CD4-positive, alpha-beta T cell (primary cell): ENCODE measurements at regions not wholly inside any gene's neighbourhood (a gene's known extent, or its start where the extent isn't known, plus 50 kb on each side); places are given as distances from the start of the nearest gene placed in this dataset.

ENCODE experiments used
- ATAC-seq: fragments of 200-7000 bp; cut with Tn5 transposase; one replicate; pipeline ENCODE4 v1.10.0; 2022; ENCODE audit warnings: mild to moderate bottlenecking; ENCODE audit not compliant: poor library complexity
- CTCF ChIA-PET: fragments of 350-600 bp; sonication (Branson Sonifier 250); formaldehyde crosslinking; loops from one replicate; lab custom pipeline; 2021; ENCODE audit warnings: antibody characterized with exemption, inconsistent platforms; lab: Charles Lee
- POLR2A ChIA-PET: fragments of 350-600 bp; sonication (Branson Sonifier 250); formaldehyde crosslinking; loops from one replicate; lab custom pipeline; 2021; ENCODE audit warnings: antibody characterized with exemption, inconsistent platforms; lab: Charles Lee
- DNase-seq, 14 experiments: peaks; one replicate each; pipeline ENCODE4 v3.0.0-alpha.2; 2013 to 2020; ENCODE audit warnings: mixed read lengths in 2 of 14
- H3K27ac ChIP-seq, 2 donors: one replicate each; pipeline versions ENCODE4 v1.5.1 to v1.7.0; 2013; ENCODE audit warnings: low read length in 2 of 2, low read depth in 1 of 2, mild to moderate bottlenecking in 1 of 2
- H3K27me3 ChIP-seq, 2 experiments: 1 replicate in 1 of 2; 2 replicates in 1 of 2; pipeline versions ENCODE4 v1.6.1 to v1.7.0; 2013; ENCODE audit warnings: low read length in 2 of 2, control low read depth in 1 of 2, mild to moderate bottlenecking in 1 of 2, moderate library complexity in 1 of 2; ENCODE audit not compliant: insufficient read depth in 2 of 2, control insufficient read depth in 1 of 2
- H3K36me3 ChIP-seq: one replicate; pipeline ENCODE4 v1.6.1; 2013; ENCODE audit warnings: low read length, control low read depth; ENCODE audit not compliant: insufficient read depth
- H3K4me1 ChIP-seq: one replicate; pipeline ENCODE4 v1.6.1; 2013; ENCODE audit warnings: low read length, control low read depth; ENCODE audit not compliant: insufficient read depth
- H3K4me3 ChIP-seq: one replicate; pipeline ENCODE4 v1.5.1; 2013; ENCODE audit warnings: mild to moderate bottlenecking, low read length, moderate library complexity
- H3K9me3 ChIP-seq, 2 experiments: 1 replicate in 1 of 2; 2 replicates in 1 of 2; pipeline versions ENCODE4 v1.6.1 to v1.7.0; 2013; ENCODE audit warnings: low read length in 2 of 2, mild to moderate bottlenecking in 2 of 2, control low read depth in 1 of 2, moderate library complexity in 1 of 2; ENCODE audit not compliant: control insufficient read depth in 1 of 2, insufficient read depth in 1 of 2
- H3K27ac Mint-ChIP-seq: one replicate; pipeline ENCODE4 v1.8.0; 2020; ENCODE audit warnings: mixed read lengths
- H3K27me3 Mint-ChIP-seq: one replicate; pipeline ENCODE4 v1.8.0; 2021; ENCODE audit warnings: mixed read lengths
- H3K36me3 Mint-ChIP-seq: one replicate; pipeline ENCODE4 v1.8.0; 2021; ENCODE audit warnings: low read depth, mixed read lengths
- H3K4me1 Mint-ChIP-seq: one replicate; pipeline ENCODE4 v1.8.0; 2021; ENCODE audit warnings: low read depth, mixed read lengths
- H3K4me3 Mint-ChIP-seq: one replicate; pipeline ENCODE4 v1.8.0; 2020; ENCODE audit warnings: mild to moderate bottlenecking, mixed read lengths
- H3K9me3 Mint-ChIP-seq: one replicate; pipeline ENCODE4 v1.8.0; 2020; ENCODE audit warnings: mixed read lengths
- intact Hi-C, 2 experiments: fragments of 100-400 bp; cut with DNase I in 1 of 2; cut with micrococcal nuclease in 1 of 2; formaldehyde crosslinking; loops; one replicate each; pipeline versions ENCODE4 v1.15.1 to v1.9.0; 2023 to 2025; cut with DNase I, micrococcal nuclease
- TF ChIP-seq, protein P1 (sequence below): fragments of 200-600 bp; IDR thresholded peaks from one replicate; pipeline ENCODE4 v1.8.0; 2022; ENCODE audit warnings: antibody characterized with exemption, mild to moderate bottlenecking

DNA sequence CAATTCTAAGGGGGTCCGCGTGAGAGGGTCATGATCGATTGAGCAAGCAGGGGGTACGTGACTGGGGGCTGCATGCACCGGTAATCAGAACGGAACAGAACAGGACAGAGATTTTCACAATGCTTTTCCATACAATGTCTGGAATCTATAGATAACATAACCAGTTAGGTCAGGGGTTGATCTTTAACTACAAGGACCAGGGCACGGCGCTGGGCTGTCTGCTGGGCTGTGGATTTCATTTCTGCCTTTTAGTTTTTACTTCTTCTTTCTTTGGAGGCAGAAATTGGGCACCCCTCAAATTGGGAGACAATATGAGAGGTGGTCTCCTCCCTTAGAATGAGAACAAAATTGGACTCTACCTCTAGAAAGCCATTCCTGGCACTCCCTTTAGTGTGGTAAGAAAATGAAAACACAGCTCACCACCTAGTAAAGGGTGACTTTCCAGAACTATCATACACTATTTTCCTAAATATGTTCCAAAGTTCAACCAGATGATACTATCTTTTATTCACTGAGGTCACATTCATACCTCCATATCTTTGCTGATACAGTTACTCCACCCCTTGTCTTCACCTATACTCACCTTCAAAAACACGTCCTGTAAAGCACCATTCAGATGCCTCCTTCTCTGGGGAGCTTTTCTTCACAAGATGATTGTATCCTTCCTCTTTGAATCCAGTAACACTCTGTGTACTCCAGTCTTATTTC lies 1058.3 kb upstream of the SLIT2 start:
- DNase-seq (no peak), ATAC-seq (no peak)
- Mint-ChIP-seq H3K9me3 (peaks cover 7% of the 10 kb centered on the region), H3K4me1 (no peaks in the 10 kb centered on the region), H3K27ac (no peak overlapping the region), H3K4me3 (no peak overlapping the region), H3K36me3 (no peaks in the 10 kb centered on the region), H3K27me3 (no peaks in the 10 kb centered on the region)
- Histone ChIP-seq H3K9me3 (peaks cover 0 to 6% of the 10 kb centered on the region in 2 experiments), H3K4me1 (no peaks in the 10 kb centered on the region), H3K27me3 (no peaks in the 10 kb centered on the region), H3K27ac (no peak overlapping the region), H3K36me3 (no peaks in the 10 kb centered on the region), H3K4me3 (no peak overlapping the region)
- POLR2A ChIA-PET = no interaction called here
- intact Hi-C loops = no loop called here
- CTCF ChIA-PET = no interaction called here
- TF ChIP-seq, protein P1, sequence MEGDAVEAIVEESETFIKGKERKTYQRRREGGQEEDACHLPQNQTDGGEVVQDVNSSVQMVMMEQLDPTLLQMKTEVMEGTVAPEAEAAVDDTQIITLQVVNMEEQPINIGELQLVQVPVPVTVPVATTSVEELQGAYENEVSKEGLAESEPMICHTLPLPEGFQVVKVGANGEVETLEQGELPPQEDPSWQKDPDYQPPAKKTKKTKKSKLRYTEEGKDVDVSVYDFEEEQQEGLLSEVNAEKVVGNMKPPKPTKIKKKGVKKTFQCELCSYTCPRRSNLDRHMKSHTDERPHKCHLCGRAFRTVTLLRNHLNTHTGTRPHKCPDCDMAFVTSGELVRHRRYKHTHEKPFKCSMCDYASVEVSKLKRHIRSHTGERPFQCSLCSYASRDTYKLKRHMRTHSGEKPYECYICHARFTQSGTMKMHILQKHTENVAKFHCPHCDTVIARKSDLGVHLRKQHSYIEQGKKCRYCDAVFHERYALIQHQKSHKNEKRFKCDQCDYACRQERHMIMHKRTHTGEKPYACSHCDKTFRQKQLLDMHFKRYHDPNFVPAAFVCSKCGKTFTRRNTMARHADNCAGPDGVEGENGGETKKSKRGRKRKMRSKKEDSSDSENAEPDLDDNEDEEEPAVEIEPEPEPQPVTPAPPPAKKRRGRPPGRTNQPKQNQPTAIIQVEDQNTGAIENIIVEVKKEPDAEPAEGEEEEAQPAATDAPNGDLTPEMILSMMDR = no peak

DNA sequence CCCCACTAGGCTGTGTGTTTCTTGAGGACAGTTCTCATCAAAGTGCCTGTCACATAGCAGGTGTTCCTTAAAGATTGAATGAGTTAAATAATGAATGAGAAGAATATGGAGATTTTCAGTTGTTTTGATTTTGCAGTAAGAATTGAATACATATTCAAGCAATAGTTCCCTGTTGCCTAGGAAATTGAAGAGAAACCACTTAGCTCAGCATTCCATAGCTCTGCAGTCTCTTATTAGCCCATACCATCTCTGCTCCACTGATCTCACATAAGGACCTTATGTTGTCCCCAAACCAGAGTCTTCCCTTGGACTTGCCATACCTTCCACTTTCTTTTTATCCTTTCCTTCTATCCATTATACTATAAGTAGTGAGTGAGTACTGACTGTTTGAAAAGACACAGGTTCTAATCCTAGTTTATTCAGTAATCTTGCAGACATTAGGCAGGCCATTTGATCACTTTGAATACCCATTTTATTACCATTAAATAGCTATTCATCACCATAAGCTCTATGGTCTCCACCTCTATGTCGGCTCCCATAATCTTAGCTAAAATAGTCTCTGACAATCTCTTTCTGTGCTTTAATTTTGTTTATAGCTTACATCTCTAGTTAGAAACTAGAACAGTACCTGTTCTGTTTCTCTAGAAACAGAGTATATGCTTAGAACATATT lies 1059.6 kb upstream of the SLIT2 start:
- no peak overlapping the region for H3K4me3 Mint-ChIP-seq
- intact Hi-C loops = no loop called here
- no peaks in the 10 kb centered on the region for H3K36me3 ChIP-seq
- H3K27me3 ChIP-seq = no peaks in the 10 kb centered on the region
- no peak for DNase-seq
- no peak overlapping the region for H3K4me3 ChIP-seq
- TF ChIP-seq, protein P1 = no peak
- POLR2A ChIA-PET = no interaction called here
- H3K27me3 Mint-ChIP-seq = no peaks in the 10 kb centered on the region
- H3K36me3 Mint-ChIP-seq = no peaks in the 10 kb centered on the region
- ATAC-seq = no peak
- H3K4me1 Mint-ChIP-seq = no peaks in the 10 kb centered on the region
- no peaks in the 10 kb centered on the region for H3K4me1 ChIP-seq
- H3K9me3 Mint-ChIP-seq = peaks cover 9% of the 10 kb centered on the region
- CTCF ChIA-PET = no interaction called here
- no peaks in the 10 kb centered on the region for H3K9me3 ChIP-seq
- H3K27ac ChIP-seq = no peak overlapping the region
- no peak overlapping the region for H3K27ac Mint-ChIP-seq

DNA sequence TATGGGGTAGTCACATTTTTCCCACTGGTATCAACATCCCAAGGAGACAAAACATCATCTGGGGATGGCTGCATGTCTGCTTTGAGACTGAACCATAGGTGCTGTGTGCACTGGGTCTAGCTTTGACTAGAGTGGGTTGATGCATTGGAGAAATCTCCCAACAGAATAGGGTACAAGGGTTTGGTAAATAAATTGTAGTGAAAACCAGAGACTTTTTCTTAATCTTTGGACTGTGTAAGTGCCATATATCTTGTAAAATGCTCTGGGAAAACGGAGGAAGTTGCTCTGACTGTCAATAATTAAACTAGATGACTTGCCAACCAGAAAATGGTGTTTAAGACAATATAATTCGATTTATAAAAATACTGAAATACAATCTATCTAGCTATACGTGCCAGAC lies 1064.0 kb upstream of the SLIT2 start:
- TF ChIP-seq, protein P1 = no peak
- peaks cover 13% of the 10 kb centered on the region for H3K9me3 Mint-ChIP-seq
- Histone ChIP-seq H3K4me1 (no peaks in the 10 kb centered on the region), H3K27me3 (no peaks in the 10 kb centered on the region), H3K27ac (no peak overlapping the region), H3K4me3 (no peak overlapping the region), H3K36me3 (no peaks in the 10 kb centered on the region), H3K9me3 (no peaks in the 10 kb centered on the region)
- CTCF ChIA-PET = no interaction called here
- H3K27me3 Mint-ChIP-seq = no peaks in the 10 kb centered on the region
- no peak overlapping the region for H3K4me3 Mint-ChIP-seq
- POLR2A ChIA-PET = no interaction called here
- H3K36me3 Mint-ChIP-seq = no peaks in the 10 kb centered on the region
- no peaks in the 10 kb centered on the region for H3K4me1 Mint-ChIP-seq
- H3K27ac Mint-ChIP-seq = no peak overlapping the region
- DNase-seq (no peak), ATAC-seq (no peak)
- intact Hi-C loops = no loop called here
